ENCODE measurements at regions not wholly inside any gene's neighbourhood (a gene's known extent, or its start where the extent isn't known, plus 50 kb on each side); places are given as distances from the start of the nearest gene placed in this dataset.

GRCh38 chr21:33152732-33153130 is 77.0 kb upstream of the IFNAR2 start:
- DNase-seq (no peak), ATAC-seq (ENCODE audit: insufficient read depth, low read depth) (no peak)
- Histone ChIP-seq H3K27ac (ENCODE audit: low read length) (no peak overlapping the region), H4K20me1 (ENCODE audit: insufficient read depth, low read length) (no peaks in the 10 kb centered on the region), H3K79me2 (ENCODE audit: insufficient read depth, low read length) (no peaks in the 10 kb centered on the region), H3K4me2 (ENCODE audit: insufficient read depth, low read length) (no peak overlapping the region), H3K4me3 (ENCODE audit: low read depth in 1 of 2, low read length in 2 of 2) (no peak overlapping the region), H3K9me3 (ENCODE audit: insufficient read depth, low read length, severe bottlenecking) (no peaks in the 10 kb centered on the region), H3K4me1 (ENCODE audit: insufficient read depth, low read length) (no peaks in the 10 kb centered on the region), H2AFZ (ENCODE audit: low read depth, low read length) (no peak overlapping the region), H3K36me3 (ENCODE audit: insufficient read depth, low read length) (no peaks in the 10 kb centered on the region), H3K27me3 (ENCODE audit: insufficient read depth, low read length, poor library complexity) (peaks cover 4% of the 10 kb centered on the region), H3K9ac (ENCODE audit: low read depth, low read length) (no peak overlapping the region)
- TF ChIP-seq, protein P1, sequence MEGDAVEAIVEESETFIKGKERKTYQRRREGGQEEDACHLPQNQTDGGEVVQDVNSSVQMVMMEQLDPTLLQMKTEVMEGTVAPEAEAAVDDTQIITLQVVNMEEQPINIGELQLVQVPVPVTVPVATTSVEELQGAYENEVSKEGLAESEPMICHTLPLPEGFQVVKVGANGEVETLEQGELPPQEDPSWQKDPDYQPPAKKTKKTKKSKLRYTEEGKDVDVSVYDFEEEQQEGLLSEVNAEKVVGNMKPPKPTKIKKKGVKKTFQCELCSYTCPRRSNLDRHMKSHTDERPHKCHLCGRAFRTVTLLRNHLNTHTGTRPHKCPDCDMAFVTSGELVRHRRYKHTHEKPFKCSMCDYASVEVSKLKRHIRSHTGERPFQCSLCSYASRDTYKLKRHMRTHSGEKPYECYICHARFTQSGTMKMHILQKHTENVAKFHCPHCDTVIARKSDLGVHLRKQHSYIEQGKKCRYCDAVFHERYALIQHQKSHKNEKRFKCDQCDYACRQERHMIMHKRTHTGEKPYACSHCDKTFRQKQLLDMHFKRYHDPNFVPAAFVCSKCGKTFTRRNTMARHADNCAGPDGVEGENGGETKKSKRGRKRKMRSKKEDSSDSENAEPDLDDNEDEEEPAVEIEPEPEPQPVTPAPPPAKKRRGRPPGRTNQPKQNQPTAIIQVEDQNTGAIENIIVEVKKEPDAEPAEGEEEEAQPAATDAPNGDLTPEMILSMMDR (IDR thresholded peaks at IDR 0.05; ENCODE audit: borderline replicate concordance, extremely low read depth, low read length, poor library complexity, severe bottlenecking), result no peak
- no peak for TF ChIP-seq EZH2 (IDR thresholded peaks at IDR 0.05; ENCODE audit: borderline replicate concordance, low read depth, low read length, severe bottlenecking)

DNA sequence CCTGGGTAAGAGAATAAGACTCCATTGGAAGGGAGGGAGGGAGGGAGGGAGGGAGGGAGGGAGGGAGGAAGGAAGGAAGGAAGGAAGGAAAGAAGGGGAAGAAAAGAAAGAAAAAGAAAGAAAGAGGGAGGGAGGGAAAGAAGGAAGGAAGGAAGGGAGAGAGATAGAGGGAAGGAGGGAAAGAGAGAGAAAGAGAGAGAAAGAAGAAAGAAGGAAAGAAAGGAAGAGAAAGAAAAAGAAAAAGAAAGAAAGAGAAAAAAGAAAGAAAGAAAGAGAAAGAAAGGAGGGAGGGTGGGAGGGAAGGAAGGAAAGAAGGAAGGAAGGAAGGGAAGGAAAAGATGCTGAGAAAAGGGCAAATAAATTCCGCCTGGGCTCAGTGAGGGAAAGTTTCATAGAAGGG is 74.7 kb upstream of the IFNAR2 start:
- Histone ChIP-seq H3K27ac (ENCODE audit: low read length) (no peak overlapping the region), H2AFZ (ENCODE audit: low read depth, low read length) (no peak overlapping the region), H3K27me3 (ENCODE audit: insufficient read depth, low read length, poor library complexity) (peaks cover 4% of the 10 kb centered on the region), H3K4me1 (ENCODE audit: insufficient read depth, low read length) (no peaks in the 10 kb centered on the region), H4K20me1 (ENCODE audit: insufficient read depth, low read length) (no peaks in the 10 kb centered on the region), H3K4me3 (ENCODE audit: low read depth in 1 of 2, low read length in 2 of 2) (no peak overlapping the region), H3K36me3 (ENCODE audit: insufficient read depth, low read length) (no peaks in the 10 kb centered on the region), H3K4me2 (ENCODE audit: insufficient read depth, low read length) (no peak overlapping the region), H3K9me3 (ENCODE audit: insufficient read depth, low read length, severe bottlenecking) (no peaks in the 10 kb centered on the region), H3K79me2 (ENCODE audit: insufficient read depth, low read length) (no peaks in the 10 kb centered on the region), H3K9ac (ENCODE audit: low read depth, low read length) (no peak overlapping the region)
- DNase-seq (no peak), ATAC-seq (ENCODE audit: insufficient read depth, low read depth) (no peak)
- TF ChIP-seq EZH2 (IDR thresholded peaks at IDR 0.05; ENCODE audit: borderline replicate concordance, low read depth, low read length, severe bottlenecking), result no peak

GRCh38 chr21:33155422-33155821 is 74.3 kb upstream of the IFNAR2 start:
- H2AFZ ChIP-seq (ENCODE audit: low read depth, low read length), result no peak overlapping the region
- no peaks in the 10 kb centered on the region for H3K79me2 ChIP-seq (ENCODE audit: insufficient read depth, low read length)
- no peaks in the 10 kb centered on the region for H3K36me3 ChIP-seq (ENCODE audit: insufficient read depth, low read length)
- no peak for TF ChIP-seq EZH2 (IDR thresholded peaks at IDR 0.05; ENCODE audit: borderline replicate concordance, low read depth, low read length, severe bottlenecking)
- no peak for ATAC-seq (ENCODE audit: insufficient read depth, low read depth)
- H3K4me3 ChIP-seq (ENCODE audit: low read depth in 1 of 2, low read length in 2 of 2), result no peak overlapping the region
- H3K9me3 ChIP-seq (ENCODE audit: insufficient read depth, low read length, severe bottlenecking), result no peaks in the 10 kb centered on the region
- peaks cover 4% of the 10 kb centered on the region for H3K27me3 ChIP-seq (ENCODE audit: insufficient read depth, low read length, poor library complexity)
- H3K4me1 ChIP-seq (ENCODE audit: insufficient read depth, low read length), result no peaks in the 10 kb centered on the region
- H3K27ac ChIP-seq (ENCODE audit: low read length), result no peak overlapping the region
- no peaks in the 10 kb centered on the region for H4K20me1 ChIP-seq (ENCODE audit: insufficient read depth, low read length)
- H3K4me2 ChIP-seq (ENCODE audit: insufficient read depth, low read length), result no peak overlapping the region
- no peak for DNase-seq
- H3K9ac ChIP-seq (ENCODE audit: low read depth, low read length), result no peak overlapping the region

GRCh38 chr21:33157303-33157702 is 72.4 kb upstream of the IFNAR2 start:
- H3K9ac ChIP-seq (ENCODE audit: low read depth, low read length), result no peak overlapping the region
- no peak overlapping the region for H3K27ac ChIP-seq (ENCODE audit: low read length)
- peak; percentile 89 for ATAC-seq (ENCODE audit: insufficient read depth, low read depth)
- no peak overlapping the region for H2AFZ ChIP-seq (ENCODE audit: low read depth, low read length)
- no peak for TF ChIP-seq EZH2 (IDR thresholded peaks at IDR 0.05; ENCODE audit: borderline replicate concordance, low read depth, low read length, severe bottlenecking)
- TF ChIP-seq, protein P1 (IDR thresholded peaks at IDR 0.05; ENCODE audit: borderline replicate concordance, extremely low read depth, low read length, poor library complexity, severe bottlenecking), result no peak
- H3K4me2 ChIP-seq (ENCODE audit: insufficient read depth, low read length), result no peak overlapping the region
- no peaks in the 10 kb centered on the region for H3K79me2 ChIP-seq (ENCODE audit: insufficient read depth, low read length)
- no peaks in the 10 kb centered on the region for H3K4me1 ChIP-seq (ENCODE audit: insufficient read depth, low read length)
- no peak overlapping the region for H3K4me3 ChIP-seq (ENCODE audit: low read depth in 1 of 2, low read length in 2 of 2)
- H4K20me1 ChIP-seq (ENCODE audit: insufficient read depth, low read length), result no peaks in the 10 kb centered on the region
- H3K36me3 ChIP-seq (ENCODE audit: insufficient read depth, low read length), result no peaks in the 10 kb centered on the region
- no peaks in the 10 kb centered on the region for H3K9me3 ChIP-seq (ENCODE audit: insufficient read depth, low read length, severe bottlenecking)
- peaks cover 9% of the 10 kb centered on the region for H3K27me3 ChIP-seq (ENCODE audit: insufficient read depth, low read length, poor library complexity)
- peak; percentile 54 for DNase-seq

Measured in DND-41 (cell line).